ENCODE measurements at regions not wholly inside any gene's neighbourhood (a gene's known extent, or its start where the extent isn't known, plus 50 kb on each side); places are given as distances from the start of the nearest gene placed in this dataset.
"Not testable (repeated sequence)": the region's sequence is repeated elsewhere in the genome, so short reads cannot be mapped to it uniquely, and the experiment has no call there.

GRCh38 chr12:46884362-46884761 lies 58.6 kb upstream of the SLC38A4 start:
- no peak for DNase-seq

- no peak for DNase-seq
These were observed 60.8 kb upstream of the SLC38A4 start for GRCh38 chr12:46886541-46887041.

GRCh38 chr12:46887870-46888269 lies 62.1 kb upstream of the SLC38A4 start:
- DNase-seq, result no peak

GRCh38 chr12:46888568-46888967 lies 62.8 kb upstream of the SLC38A4 start:
- DNase-seq, result no peak

- DNase-seq, result no peak
These were observed 65.5 kb upstream of the SLC38A4 start for GRCh38 chr12:46891306-46891705.

GRCh38 chr12:46892034-46892705 lies 66.4 kb upstream of the SLC38A4 start:
- no peak for DNase-seq

GRCh38 chr12:46892887-46893286 lies 67.1 kb upstream of the SLC38A4 start:
- DNase-seq, result no peak

- DNase-seq, result no peak
These were observed 67.6 kb upstream of the SLC38A4 start for GRCh38 chr12:46893434-46893833.

GRCh38 chr12:46895726-46896125 lies 69.9 kb upstream of the SLC38A4 start:
- DNase-seq, result no peak

- DNase-seq, result no peak
These were observed 70.9 kb upstream of the SLC38A4 start for GRCh38 chr12:46896680-46897079.

- DNase-seq, result no peak
These were observed 72.5 kb upstream of the SLC38A4 start for GRCh38 chr12:46898152-46898931.

GRCh38 chr12:46898989-46899388 lies 73.2 kb upstream of the SLC38A4 start:
- no peak for DNase-seq

GRCh38 chr12:46900734-46901463 lies 75.1 kb upstream of the SLC38A4 start:
- DNase-seq, result no peak

- no peak for DNase-seq
These were observed 75.8 kb upstream of the SLC38A4 start for GRCh38 chr12:46901464-46902205.

- DNase-seq, result no peak
These were observed 77.3 kb upstream of the SLC38A4 start for GRCh38 chr12:46903058-46903457.

GRCh38 chr12:46904406-46905238 lies 78.8 kb upstream of the SLC38A4 start:
- DNase-seq, result no peak

- DNase-seq, result not testable (repeated sequence)
These were observed 79.4 kb upstream of the SLC38A4 start for GRCh38 chr12:46905239-46905627.

GRCh38 chr12:46907791-46908190 lies 82.0 kb upstream of the SLC38A4 start:
- no peak for DNase-seq

- DNase-seq, result no peak
These were observed 82.6 kb upstream of the SLC38A4 start for GRCh38 chr12:46908236-46908935.
